ENCODE measurements at regions not wholly inside any gene's neighbourhood (a gene's known extent, or its start where the extent isn't known, plus 50 kb on each side); places are given as distances from the start of the nearest gene placed in this dataset.
A peak's percentile ranks its signal among the peaks of the same experiment; 100 is the strongest.

- Histone ChIP-seq H3K27me3 (ENCODE audit: low read length) (no peaks in the 10 kb centered on the region), H3K9me2 (replicated peaks; ENCODE audit: low read length) (no peaks in the 10 kb centered on the region), H3K36me3 (ENCODE audit: low read depth, low read length) (no peaks in the 10 kb centered on the region), H3K79me2 (ENCODE audit: low read length) (no peaks in the 10 kb centered on the region), H3K9ac (ENCODE audit: low read length) (no peak overlapping the region), H3F3A (ENCODE audit: low read length, unreplicated experiment) (no peaks in the 10 kb centered on the region), H3K4me2 (ENCODE audit: low read length) (no peak overlapping the region), H2AFZ (ENCODE audit: low read length) (no peak overlapping the region), H3K4me3 (ENCODE audit: low read length) (no peak overlapping the region), H3K9me3 (ENCODE audit: low read length) (no peaks in the 10 kb centered on the region), H3K27ac (ENCODE audit: low read length) (no peak overlapping the region), H3K4me1 (ENCODE audit: insufficient read depth, low read length) (no peaks in the 10 kb centered on the region), H4K20me1 (ENCODE audit: low read length) (no peaks in the 10 kb centered on the region)
- no peak for TF ChIP-seq CTCF (conservative IDR thresholded peaks at IDR 0.05; ENCODE audit: low read depth, low read length)
- intact Hi-C loops (cut with micrococcal nuclease): no loop called here
- no TSS peak for BruUV-seq (replicated peaks)
- DNase-seq (no peak), ATAC-seq (no peak)
- POLR2A ChIA-PET (ENCODE audit: unreplicated experiment): no interaction called here
- CTCF ChIA-PET: no interaction called here
These were observed 53.1 kb upstream of the ABCA12 start for GRCh38 chr2:215191477-215191876.

GRCh38 chr2:215190588-215190987, 52.2 kb upstream of the ABCA12 start:
- Histone ChIP-seq H3K9me3 (ENCODE audit: low read length) (no peaks in the 10 kb centered on the region), H2AFZ (ENCODE audit: low read length) (no peak overlapping the region), H4K20me1 (ENCODE audit: low read length) (no peaks in the 10 kb centered on the region), H3K27me3 (ENCODE audit: low read length) (no peaks in the 10 kb centered on the region), H3F3A (ENCODE audit: low read length, unreplicated experiment) (no peaks in the 10 kb centered on the region), H3K79me2 (ENCODE audit: low read length) (no peaks in the 10 kb centered on the region), H3K9me2 (replicated peaks; ENCODE audit: low read length) (no peaks in the 10 kb centered on the region), H3K9ac (ENCODE audit: low read length) (no peak overlapping the region), H3K4me1 (ENCODE audit: insufficient read depth, low read length) (no peaks in the 10 kb centered on the region), H3K4me3 (ENCODE audit: low read length) (no peak overlapping the region), H3K4me2 (ENCODE audit: low read length) (no peak overlapping the region), H3K27ac (ENCODE audit: low read length) (no peak overlapping the region), H3K36me3 (ENCODE audit: low read depth, low read length) (no peaks in the 10 kb centered on the region)
- CTCF ChIA-PET: no interaction called here
- BruUV-seq (replicated peaks): no TSS peak
- POLR2A ChIA-PET (ENCODE audit: unreplicated experiment): no interaction called here
- DNase-seq (no peak), ATAC-seq (no peak)
- TF ChIP-seq CTCF (conservative IDR thresholded peaks at IDR 0.05; ENCODE audit: low read depth, low read length) (no peak), EZH2 (IDR thresholded peaks at IDR 0.05; ENCODE audit: low read length, unreplicated experiment) (no peak), EZH2phosphoT487 (IDR thresholded peaks at IDR 0.05; ENCODE audit: borderline replicate concordance, low read length) (no peak)
- intact Hi-C loops (cut with micrococcal nuclease): no loop called here

- Histone ChIP-seq H3K9me3 (ENCODE audit: low read length) (no peaks in the 10 kb centered on the region), H3K27ac (ENCODE audit: low read length) (no peak overlapping the region), H3K4me1 (ENCODE audit: insufficient read depth, low read length) (no peaks in the 10 kb centered on the region), H3K9me2 (replicated peaks; ENCODE audit: low read length) (no peaks in the 10 kb centered on the region), H4K20me1 (ENCODE audit: low read length) (no peaks in the 10 kb centered on the region), H3K36me3 (ENCODE audit: low read depth, low read length) (no peaks in the 10 kb centered on the region), H3K27me3 (ENCODE audit: low read length) (no peaks in the 10 kb centered on the region), H3K4me2 (ENCODE audit: low read length) (no peak overlapping the region), H3K4me3 (ENCODE audit: low read length) (no peak overlapping the region), H3K9ac (ENCODE audit: low read length) (no peak overlapping the region), H3K79me2 (ENCODE audit: low read length) (no peaks in the 10 kb centered on the region), H2AFZ (ENCODE audit: low read length) (no peak overlapping the region), H3F3A (ENCODE audit: low read length, unreplicated experiment) (no peaks in the 10 kb centered on the region)
- intact Hi-C loops (cut with micrococcal nuclease): no loop called here
- no peak for TF ChIP-seq EZH2 (IDR thresholded peaks at IDR 0.05; ENCODE audit: low read length, unreplicated experiment)
- TF ChIP-seq EZH2phosphoT487 (IDR thresholded peaks at IDR 0.05; ENCODE audit: borderline replicate concordance, low read length): no peak
- no peak for TF ChIP-seq CTCF (conservative IDR thresholded peaks at IDR 0.05; ENCODE audit: low read depth, low read length)
- BruUV-seq (replicated peaks): no TSS peak
- POLR2A ChIA-PET (ENCODE audit: unreplicated experiment): no interaction called here
- 0 out of 2 replicates have a peak, but pooled peaks have one; percentile 20 for ATAC-seq
- CTCF ChIA-PET: no interaction called here
- no peak for DNase-seq
These were observed 51.0 kb upstream of the ABCA12 start for GRCh38 chr2:215189393-215189792.

Measured in PC-3 (cell line).